Hindlimb muscle (tissue), 1 donor: ENCODE measurements at regions not wholly inside any gene's neighbourhood (a gene's known extent, or its start where the extent isn't known, plus 50 kb on each side); places are given as distances from the start of the nearest gene placed in this dataset.
"Not testable (repeated sequence)": the region's sequence is repeated elsewhere in the genome, so short reads cannot be mapped to it uniquely, and the experiment has no call there.

Source experiments
- DNase-seq: peaks from one replicate; pipeline ENCODE4 v3.0.0-alpha.2; 2013

DNA sequence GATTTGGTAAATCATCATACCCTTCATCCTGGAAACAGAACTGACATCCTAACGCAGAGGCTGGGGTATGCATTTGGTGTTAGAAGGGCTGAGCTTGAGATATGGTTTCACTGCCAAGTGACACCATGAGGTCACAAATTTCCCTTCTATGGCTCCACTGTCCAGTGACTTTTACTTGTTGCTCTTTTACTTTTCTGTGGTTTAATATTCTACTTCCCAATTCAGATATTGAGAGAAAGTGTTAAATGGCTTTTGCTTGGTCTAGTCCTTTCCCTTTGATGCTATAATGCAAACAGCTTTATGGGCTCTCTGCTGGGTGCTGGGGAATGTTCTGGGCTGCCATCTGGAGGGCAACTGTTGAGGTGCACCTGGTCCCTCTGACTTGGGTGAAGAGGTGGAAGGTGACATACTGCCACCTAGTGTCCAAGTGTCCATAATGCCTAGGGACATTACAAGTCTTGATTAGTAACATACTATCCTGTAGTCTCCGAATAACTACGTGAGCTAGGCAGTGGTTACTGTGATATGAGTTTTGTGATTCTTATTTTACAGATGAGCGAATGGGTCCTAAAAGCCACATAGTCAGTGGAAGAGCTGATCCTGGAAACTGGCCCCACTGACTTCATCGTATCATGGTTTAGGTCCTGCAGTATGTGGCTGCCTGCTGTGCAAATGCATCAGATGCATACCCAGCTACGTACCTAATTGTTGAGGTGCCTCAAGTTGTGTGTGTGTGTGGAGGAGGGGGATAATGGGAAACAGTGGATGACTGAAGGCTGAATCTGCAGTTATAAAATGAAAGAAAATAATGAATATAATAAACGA lies 149.1 kb upstream of the RAG2 start:
- DNase-seq = peak; percentile 87

DNA sequence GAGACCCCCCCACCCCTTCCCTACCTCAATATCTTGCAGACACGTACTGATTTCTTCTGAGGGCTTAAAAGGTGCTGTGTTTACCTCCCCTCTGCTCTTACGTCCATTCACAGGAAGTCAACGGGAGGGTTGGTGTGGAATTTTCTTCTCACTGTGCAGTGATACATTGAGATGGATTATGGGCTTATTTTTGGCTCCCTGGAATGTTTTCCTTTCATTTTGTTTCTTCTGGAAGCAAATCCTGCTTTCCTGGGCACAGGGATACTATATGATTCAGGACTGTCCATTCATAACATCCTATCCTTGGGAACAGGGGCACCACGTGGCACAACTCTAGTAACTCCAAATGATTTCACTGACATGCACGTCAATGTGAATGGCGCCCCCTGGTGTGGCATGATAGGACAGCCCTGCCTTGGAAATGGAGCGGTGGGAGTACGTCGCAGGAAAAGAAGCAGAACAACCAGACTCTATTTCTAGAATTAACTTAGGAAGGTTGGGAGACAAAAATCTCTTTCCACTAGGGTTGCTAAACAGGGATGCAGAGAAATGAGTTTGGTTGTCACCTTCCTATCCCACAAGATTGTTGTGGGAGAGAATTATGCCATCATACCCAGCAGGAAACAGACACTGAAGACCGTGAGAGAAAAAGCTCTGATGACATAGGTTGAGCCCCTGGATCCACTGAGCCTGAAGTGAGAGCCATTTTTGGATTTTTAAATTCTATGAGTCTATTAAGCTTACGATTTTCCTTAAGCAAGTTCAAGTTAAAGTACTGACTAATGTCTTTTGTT lies 146.5 kb upstream of the RAG2 start:
- DNase-seq = peak; percentile 28

- no peak for DNase-seq
Measured at GRCh38 chr11:36743039-36743438, 145.0 kb upstream of the RAG2 start.

GRCh38 chr11:36741515-36741914 lies 143.5 kb upstream of the RAG2 start:
- no peak for DNase-seq

GRCh38 chr11:36738292-36738861 lies 140.3 kb upstream of the RAG2 start:
- no peak for DNase-seq

DNA sequence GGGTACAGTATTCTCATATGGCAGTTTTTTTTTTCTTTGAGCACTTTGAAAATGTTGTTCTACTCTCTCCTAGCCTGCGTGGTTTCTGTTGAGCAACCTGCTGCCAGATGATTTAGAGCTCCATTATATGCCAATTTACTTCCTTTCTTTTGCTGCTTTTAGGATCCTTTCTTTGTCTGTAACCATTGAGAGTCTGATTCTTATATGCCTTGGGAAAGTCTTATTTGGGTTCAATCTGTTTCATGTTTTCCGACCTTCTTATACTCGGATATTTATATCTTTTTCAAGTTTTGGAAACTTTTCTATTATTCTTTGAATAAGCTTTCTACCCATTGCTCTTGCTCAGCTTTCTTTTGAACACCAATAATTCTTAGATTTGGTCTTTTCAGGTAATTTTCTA lies 138.1 kb upstream of the RAG2 start:
- no peak for DNase-seq

DNA sequence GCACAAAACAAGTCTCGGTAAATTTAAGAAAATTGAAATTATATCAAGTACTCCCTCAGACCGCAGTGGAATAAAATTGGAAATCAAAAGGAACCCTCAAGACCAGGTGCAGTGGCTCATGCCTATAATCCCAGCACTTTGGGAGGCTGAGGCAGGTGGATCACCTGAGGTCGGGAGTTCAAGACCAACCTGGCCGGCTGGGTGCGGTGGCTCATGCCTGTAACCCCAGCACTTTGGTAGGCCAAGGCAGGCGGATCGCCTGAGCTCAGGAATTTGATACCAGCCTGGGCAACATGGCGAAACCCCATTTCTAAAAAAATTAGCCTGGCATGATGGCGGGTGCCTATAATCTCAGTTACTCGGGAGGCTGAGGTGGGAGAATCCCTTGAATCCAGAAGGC lies 135.7 kb upstream of the RAG2 start:
- DNase-seq = not testable (repeated sequence)

GRCh38 chr11:36730761-36731160 lies 132.7 kb upstream of the RAG2 start:
- DNase-seq = no peak

- DNase-seq = no peak
Measured at GRCh38 chr11:36729825-36730224, 131.8 kb upstream of the RAG2 start.

GRCh38 chr11:36726420-36726819 lies 128.4 kb upstream of the RAG2 start:
- DNase-seq = no peak

DNA sequence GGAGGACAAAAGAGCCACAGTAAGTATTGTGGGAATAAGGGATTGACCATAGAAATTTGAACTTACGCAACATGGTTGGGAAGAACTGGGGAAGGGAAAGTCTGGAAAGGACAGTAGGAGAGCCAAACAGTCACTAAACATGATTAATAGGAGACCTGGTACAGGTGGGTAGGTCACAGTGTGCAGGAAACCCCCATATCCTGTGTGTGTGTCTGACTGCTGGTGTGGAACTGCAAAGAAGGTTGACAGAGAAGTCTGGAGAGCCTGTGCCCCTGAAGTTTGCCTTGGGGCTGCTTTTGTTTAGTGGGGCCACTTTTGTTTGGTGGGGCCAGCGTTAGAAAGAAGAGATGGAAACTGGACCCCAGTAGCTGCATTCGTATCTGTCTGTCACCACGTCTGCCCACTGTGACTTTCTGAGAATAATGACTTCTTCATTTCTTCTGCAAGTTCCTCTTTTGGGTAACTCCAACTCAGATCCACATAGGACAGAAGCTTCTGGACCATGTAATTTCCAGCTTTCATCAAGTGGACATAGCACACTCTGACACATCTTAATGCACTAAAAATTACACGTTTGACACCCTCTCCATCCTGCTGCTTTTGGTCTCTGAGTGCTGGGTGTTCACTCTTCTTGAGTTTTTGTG lies 126.8 kb upstream of the RAG2 start:
- no peak for DNase-seq

DNA sequence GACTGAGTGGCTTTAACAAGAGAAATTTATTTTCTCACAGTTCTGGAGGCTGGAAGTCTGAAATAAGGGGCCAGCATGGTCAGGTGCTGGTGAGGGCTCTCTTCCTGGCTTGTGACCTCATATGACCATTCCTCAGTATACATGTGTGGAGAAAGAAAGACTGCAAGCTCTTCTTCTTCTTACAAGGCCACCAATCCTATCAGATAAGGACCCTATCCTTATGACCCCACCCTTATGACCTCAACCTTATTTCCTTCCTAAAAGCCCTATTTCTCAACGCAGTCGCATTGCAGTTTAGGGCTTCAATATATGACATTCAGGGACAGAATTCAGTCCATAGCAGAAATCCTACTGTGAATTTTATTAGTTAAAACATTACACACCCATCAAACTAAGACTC lies 124.4 kb upstream of the RAG2 start:
- DNase-seq = no peak

GRCh38 chr11:36719358-36720107 lies 121.5 kb upstream of the RAG2 start:
- DNase-seq = no peak

DNA sequence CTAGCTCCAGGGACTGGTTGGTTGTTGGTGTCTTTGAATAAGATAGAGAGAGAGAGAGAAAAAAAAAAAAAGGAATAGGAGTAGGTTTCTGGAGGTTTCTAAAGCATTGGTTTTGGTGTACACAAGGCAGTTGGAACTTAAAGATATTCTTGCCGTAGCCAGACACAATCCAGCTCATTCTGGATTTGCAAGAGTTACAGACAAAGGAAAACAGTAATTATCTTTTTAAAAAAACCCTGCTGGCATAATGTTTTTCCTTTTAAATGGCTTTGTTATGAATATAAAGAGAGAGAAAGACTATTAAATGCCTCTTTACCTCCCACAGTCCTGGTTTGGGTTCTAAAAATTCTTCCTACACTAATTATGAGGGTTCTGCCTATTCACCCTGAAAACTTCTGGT lies 120.4 kb upstream of the RAG2 start:
- DNase-seq = no peak

DNA sequence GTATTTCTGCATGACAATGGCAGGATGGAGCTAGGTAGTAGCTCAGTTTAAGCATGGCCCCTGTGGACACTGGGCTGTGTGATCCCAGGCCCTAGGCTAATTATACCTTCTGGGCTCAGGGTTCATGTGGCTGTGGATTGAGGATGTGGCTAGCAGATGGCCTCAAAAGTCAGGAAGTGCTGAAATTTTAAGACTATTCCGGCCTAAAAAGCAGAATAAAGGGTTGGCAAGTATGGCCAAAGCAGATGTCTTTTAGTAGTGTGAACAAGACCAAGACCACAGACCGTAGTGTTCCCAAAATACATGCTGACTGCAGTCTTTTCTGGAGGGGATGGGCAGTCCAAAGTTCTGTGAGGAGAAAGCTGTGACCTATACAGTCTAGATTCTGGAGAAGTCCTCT lies 115.7 kb upstream of the RAG2 start:
- peak; percentile 8 for DNase-seq

DNA sequence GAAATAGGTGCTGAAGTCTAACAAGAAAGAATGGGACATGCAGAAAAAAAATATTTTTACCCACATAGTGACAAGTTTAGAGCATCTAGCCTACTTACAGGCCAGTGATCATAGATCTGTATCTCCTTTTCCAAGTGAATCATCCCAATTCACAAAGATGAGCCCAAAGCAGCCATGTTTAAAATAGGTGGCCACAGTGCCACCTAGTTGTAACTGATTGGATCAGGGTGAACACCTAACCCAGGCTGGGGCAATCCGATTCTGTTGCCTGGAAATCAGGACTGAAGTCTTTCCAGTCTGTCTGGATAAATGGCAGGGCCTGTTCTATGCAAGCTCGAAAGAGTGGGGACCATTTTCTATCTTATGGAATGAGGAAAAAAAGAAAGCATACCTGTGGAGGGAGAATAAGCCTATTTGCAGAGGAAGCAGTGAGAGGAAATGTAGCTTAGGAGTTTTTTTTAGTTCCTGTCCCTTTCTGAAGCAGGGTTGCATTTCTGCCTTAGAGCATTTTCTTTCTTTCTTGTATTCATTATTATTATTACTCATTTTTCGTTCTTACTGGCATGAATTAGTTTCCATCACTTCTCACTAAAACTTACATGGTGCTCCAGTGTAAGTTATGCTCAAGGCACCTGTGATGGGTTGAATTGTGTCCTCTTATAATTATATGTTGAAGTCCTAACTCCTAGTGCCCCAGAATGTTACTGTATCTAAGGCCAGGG lies 113.2 kb upstream of the RAG2 start:
- no peak for DNase-seq
